DMS53 treated with DMSO at 0.1 percent for 48 hours (cell line): ENCODE measurements at regions not wholly inside any gene's neighbourhood (a gene's known extent, or its start where the extent isn't known, plus 50 kb on each side); places are given as distances from the start of the nearest gene placed in this dataset.

Experiments
- DNase-seq: peaks from one replicate; lab custom pipeline; 2025; ENCODE audit not compliant: unreplicated experiment; lab: John Stamatoyannopoulos, UW

DNA sequence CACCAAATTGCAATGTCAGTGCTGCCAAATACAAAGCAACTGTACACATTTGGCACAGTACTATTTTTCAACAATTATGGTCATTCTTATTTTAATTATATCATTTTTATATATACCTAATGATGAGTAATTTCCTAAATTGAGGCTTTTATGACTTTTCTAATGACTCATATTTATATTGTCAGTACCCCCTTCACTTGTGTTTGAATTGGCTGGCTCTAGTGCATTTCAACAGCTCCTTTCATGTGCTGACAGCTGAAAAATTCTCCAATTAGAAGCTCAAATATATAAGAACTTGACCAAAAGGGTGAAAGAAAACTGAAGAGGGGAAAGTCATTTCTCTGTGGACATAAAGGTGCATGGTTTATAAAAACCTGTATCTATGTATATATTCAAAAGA, 263.3 kb downstream of the SLITRK1 start:
- peak; percentile 0 for DNase-seq

DNA sequence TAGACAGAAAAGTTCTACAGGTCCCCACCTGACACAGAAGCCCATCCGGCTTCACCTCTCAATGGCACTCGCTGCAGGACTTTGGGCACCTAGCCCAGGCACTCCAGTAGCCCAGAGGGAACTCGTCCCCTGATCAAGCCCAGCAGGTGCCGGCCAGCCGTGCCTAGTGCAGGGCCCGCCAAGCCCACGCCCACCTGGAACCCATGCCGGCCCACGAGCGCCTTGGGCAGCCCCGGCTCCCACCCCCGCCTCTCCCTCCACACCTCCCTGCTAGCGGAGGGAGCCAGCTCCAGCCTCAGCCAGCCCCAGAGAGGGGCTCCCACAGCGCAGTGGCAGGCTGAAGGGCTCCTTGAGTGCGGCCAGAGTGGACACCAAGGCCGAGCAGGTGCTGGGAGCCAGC, 268.8 kb downstream of the SLITRK1 start:
- DNase-seq = no peak

DNA sequence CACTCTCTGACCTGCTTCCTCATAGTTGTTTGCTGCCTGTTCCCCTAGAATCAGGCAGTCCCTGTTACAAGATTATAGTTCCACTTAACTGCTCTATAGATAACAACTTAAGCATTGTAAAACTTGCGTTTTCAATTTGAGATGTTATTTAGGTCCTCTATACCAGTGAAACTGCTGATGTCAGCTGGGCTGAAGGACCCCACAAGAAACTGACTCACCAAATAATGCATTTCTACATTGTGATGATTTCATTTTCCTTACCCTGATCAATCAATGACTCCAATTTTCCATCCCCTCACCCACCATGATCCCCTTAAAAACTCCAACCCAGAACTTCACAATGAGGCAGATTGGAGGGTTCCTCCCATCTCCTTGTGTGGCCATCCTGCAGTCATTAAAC, 280.7 kb downstream of the SLITRK1 start:
- DNase-seq = no peak

DNA sequence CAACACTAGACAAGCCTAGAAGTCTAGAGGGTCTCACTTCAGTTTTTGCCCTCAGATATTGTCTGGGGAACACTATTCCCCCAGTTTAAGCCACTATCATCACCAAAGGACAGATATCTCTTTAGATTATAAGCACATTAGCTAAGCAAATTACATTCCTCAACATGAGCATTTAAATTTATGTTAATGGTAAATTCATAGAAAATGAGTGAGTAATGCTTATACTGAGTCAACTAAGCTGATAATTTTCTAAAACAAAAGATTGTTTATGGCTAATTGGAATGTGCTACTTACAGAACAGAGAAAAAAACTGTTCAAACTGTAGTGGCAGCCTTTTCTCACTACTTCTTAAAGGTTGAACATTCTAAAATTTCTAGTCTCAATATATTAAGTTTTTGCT, 290.2 kb downstream of the SLITRK1 start:
- no peak for DNase-seq

DNA sequence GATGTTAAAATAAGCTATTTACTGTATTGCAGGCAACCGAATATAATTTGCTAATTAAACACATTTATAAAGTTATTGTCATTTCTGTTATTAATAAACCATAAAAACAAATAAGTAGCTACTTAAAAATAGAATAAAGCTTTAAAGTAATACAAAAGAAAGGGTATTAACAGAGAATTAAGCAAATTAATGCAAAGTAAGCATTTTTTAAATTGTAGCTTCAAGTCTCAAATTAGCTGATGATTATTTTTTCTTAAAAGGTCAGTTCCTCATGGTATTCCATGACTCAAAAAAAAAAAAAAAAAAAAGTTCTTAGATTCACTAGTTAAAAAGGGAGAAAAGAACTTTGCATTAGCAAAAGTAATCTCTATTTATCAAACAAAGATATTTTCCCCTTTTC, 292.5 kb downstream of the SLITRK1 start:
- no peak for DNase-seq

DNA sequence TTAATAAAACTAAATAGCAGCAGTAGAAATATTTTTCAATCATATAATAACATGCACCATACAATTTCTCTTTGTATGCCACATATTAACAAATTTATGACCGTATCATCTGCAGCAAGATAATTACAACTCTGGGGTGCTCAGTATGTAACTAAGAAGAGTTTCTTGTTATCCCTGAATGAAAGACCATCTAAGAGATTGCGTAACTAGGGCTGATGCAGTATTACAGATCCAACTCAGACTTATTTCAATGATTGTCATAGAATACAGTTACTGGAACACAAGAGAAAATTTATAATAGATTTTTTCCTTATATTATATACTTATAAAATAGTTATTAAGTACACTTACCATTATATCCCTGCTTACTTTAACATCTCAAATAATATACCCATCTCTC, 305.1 kb downstream of the SLITRK1 start:
- no peak for DNase-seq

DNA sequence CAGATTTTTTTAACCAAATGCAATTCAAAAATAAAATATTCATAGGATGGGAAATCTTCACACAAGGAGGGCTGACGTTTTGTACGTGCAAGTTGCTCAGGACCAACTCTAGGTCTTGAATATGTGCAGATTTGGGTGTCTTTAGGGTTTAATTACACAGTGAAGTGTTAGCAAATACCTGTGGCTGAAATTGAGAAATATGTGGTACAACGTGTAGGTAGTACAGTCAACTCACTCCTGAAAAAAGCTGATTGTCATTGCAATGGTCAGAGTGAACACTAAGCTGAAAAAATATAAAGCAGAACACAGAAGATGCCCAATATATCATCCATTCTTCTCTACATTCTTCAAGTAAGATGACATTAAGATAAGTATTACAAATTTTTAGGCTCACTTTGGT, 314.3 kb downstream of the SLITRK1 start:
- no peak for DNase-seq

DNA sequence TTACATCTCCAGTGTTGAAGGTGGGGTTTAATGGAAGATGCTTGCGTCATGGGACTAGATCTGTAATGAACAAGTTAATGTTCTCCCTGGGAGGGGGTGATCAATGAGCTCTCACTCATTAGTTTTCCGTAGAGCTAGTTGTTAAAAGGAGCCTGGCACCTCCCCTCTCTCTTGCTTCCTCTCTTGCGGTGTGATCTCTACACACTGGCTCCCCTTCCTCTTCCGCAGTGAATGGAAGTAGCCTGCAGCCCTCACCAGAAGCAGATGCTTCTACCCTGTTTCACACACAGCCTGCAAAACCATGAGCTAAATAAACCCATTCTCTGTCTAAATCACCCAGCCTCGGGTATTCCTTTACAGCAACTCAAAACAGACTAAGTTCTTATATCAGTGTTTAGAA, 318.8 kb downstream of the SLITRK1 start:
- no peak for DNase-seq

DNA sequence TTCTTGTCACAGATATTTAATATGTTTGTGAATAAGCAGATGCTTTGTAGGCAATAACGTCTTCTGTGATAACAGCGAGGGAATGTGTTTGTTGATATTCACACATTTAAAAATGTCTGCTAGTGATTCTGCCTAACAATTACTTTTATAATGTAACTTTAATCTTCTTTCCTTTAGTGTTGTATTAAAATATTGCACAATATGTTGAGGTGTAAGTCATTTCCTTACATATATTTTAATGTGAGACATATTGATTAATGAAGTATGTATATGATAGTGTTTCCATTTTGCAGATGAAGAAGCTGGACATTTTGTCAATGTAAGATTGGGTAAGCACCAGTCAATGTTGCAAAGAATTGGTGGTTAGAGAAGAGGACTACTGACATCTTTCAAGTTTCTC, 324.4 kb downstream of the SLITRK1 start:
- no peak for DNase-seq

DNA sequence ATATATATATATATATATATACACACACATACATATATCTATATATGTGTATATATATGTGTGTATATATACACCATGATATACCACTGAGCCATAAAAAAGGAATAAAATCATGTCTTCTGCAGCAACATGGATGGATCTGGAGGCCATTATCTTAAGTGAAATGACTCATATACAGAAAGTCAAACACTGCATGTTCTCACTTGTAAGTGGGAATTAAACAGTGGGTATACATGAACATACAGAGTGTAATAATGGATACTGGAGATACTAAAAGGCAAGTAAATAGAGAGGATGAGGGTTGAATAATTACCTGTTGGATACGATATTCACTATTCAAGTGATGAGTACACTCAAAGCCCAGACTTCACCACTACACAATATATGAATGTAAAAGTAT, 332.6 kb downstream of the SLITRK1 start:
- DNase-seq = peak; percentile 3

DNA sequence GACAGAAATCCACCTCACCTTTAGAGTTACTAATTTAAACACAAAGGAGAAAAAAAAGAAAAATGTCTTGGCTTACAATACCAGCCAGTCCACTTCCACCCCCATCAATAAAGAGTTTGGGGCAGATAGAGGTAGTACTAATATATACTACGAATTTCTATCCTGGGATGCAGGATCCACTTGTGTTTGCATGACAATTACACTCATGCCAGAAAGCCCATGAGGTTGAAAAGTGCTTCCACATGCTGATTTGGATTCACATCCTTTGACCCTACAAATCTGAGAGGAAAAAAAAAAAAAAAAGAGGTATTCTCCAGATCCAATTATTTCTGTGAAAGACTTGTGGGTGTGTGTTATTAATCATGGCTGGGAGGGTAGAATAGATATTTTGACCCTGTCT, 335.2 kb downstream of the SLITRK1 start:
- DNase-seq = no peak

DNA sequence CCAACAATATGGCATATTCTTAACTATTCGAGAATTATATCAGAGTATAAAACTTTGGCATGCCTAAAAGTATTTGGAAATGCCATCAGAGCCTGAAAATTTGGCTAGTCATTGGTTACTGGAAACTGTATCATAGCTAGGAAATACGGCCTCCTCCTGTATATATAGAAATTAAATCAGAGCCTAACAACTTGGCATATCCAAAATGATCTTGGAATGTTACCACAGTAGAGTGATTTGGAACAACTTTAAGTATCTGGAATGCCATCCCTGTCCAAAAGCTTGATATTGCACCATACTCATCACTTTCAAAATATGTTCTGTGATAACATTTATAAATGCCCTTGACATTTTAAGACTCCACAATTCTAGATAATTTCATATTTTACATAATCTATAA, 335.8 kb downstream of the SLITRK1 start:
- DNase-seq = no peak

DNA sequence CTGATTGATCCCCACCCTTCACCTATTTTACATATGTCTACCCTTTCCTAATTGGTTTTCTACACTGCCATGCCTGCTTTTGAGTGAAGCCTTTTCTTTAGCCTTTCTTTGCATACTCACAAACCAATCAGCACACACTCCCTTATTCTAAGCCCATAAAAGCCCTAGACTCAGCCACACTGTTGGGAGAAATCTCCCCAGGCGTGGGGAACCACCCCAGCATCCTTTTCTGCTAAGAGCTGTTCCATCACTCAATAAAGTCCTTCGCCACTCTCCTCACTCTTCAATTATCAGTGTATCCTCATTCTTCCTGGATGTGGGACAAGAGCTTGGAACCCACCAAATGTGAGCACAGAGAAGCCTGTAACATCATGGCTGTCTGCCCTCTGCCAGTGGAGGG, 343.6 kb downstream of the SLITRK1 start:
- DNase-seq = no peak

DNA sequence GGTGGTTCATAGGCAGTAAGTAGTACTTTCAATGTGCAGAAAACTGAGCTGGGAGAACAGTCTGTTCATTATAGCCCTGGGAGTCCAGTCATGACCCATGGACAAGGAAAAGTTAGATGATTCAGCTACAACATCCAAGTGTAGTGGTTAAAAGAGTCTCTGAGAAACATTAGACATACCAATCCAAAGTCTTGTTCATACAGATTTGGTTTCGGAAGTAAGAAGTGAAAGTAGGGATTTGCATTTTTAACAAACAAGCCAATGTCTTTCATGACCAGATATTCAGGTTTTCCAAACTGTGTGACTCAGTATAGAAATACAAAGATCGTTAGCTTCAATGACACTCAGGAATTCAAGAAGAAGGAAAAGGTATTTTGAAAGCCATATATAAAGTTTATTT, 345.3 kb downstream of the SLITRK1 start:
- DNase-seq = no peak

DNA sequence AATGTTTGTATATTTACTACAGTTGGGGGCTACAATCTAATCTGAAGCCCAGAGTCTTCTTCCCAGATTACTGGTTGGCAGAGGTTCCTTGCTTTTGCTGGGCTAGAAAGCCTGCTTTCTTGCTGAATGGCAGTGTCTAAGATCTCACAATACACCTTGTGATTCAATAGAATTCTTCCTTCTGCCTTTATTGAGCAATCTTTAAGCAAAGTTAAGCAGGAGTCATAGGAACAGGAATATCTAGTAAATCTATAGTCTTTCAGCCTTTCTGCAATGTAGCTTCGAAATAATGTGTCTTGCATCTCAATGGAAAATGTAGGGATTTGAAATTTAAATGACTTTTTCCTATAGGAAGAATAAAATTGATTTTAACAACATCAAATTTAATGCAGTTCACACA, 346.1 kb downstream of the SLITRK1 start:
- no peak for DNase-seq

DNA sequence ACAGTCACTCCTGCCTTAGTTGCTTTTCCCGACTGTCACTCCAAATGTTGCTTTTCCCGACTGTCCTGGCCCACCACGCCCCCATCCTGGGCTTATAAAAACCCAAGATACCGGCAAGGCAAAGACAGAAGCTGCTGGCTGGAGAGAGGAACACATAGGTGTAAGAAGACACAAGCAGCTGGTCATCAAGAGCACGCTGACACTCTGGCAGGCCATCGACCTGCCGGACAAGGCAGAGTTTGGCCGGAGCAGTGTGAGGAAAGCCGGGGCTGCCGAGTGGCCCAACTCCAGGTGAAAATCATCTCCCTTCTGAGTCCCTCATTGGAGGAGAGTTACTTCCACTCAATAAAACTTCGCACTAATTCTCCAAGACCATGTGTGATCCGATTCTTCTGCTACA, 349.5 kb downstream of the SLITRK1 start:
- no peak for DNase-seq

DNA sequence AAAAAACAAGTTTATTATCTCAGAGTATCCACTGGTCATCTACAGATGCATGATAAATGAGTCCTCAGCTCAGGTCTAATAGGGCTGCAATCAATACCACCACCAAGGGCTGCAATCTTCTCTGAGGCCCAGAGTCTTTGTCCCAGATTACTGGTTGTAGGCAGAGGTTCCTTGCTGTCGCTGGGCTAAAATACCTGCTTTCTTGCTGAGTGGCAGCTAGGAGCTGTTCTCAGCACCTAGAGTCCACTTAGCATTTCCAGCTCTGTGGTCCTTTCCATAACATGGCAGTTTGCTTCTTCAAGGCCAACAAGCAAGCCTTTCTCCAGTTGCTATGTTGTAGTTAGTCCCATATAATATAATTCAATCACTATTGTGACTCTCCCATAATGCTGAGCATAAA, 351.3 kb downstream of the SLITRK1 start:
- DNase-seq = no peak

DNA sequence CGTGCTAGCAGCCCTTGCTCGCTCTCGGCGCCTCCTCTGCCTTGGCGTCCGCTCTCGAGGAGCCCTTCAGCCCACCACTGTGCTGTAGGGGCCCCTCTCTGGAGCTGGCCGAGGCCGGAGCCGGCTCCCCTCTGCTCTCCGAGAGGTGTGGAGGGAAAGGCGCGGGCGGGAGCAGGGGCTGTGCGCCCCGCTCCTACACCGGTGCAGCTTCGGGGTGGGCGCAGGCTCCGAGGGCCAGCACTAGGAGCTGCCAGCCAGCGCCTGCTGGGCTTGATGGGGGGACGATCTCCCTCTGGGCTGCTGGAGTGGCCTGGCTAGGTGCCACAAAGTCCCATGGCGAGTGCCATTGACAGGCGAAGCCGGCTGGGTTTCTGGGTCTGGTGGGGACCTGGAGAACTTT, 365.5 kb downstream of the SLITRK1 start:
- DNase-seq = no peak

DNA sequence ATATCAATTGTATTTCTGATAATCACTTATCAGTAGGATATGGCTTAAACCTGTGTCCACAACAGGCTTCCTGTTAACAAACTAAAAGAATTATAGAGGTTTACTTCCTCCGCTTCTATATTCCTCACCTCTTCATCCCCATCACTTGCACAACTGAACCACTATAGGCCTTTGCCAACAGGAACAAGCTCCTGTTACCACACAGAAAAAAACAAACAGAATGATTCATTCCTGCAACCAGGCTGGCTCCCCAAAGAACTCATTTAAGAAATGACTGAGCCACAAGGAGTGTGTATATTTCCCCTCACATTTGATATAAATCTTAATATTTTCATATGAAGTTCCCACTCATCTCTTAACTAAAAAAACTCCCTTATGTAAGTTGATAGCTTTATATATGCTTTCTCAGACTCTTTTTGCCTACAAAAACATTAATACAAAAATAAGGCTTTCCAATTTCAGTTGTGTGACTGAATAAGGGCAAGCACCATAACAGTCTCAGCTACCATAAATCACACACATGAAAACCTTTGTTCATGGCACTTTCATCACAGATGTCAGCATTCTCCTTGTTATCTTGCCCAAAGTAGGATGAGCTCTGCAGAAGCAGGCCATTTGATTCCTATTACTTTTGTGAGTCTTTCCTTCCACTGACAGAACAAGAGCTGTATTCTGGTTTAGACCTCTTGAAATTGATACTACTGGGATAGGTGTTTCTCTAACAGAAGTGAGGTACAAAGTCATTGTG, 366.8 kb downstream of the SLITRK1 start:
- DNase-seq = no peak

DNA sequence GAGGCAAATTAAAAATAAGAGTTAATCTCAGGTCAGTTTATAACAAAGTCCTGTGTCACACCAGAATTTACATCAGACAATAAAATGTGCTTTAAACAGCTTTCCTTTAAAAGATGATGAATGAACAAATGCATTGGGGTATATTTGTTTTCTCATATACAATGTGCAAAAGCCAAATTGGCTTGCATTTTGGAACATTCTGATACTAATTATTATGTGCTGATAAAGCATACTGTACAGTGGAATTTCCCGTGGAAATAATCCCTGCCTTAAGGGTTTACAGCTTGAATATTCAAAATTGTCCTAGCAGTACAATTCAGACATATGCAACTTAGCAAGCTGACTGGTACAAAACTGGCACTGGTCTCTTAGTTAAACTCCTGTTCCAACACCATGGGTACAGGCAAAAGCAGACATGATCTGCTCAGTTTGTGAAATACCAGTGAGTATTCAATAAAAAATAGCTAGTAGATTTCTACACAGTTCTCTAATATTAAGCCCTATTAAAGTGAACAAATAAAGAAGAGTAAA, 373.4 kb downstream of the SLITRK1 start:
- DNase-seq = no peak

DNA sequence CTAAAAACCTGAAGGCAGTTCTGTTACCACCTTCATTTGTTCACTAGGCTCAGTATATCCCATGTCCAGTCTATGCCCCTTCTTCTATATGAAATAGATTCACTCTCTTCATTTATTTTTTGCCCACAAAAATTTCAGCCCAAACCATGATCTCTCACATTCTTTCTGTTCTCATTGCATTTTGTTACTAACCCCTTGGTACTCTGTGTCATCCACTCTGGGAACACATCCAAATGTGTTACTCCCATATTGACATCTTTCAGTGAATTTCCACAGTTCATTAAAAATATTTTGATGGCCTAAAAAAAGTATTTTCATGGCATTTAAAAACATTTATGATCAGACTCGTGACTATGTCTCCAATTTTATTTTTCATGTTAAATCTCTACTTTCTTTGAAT, 378.9 kb downstream of the SLITRK1 start:
- DNase-seq = no peak

DNA sequence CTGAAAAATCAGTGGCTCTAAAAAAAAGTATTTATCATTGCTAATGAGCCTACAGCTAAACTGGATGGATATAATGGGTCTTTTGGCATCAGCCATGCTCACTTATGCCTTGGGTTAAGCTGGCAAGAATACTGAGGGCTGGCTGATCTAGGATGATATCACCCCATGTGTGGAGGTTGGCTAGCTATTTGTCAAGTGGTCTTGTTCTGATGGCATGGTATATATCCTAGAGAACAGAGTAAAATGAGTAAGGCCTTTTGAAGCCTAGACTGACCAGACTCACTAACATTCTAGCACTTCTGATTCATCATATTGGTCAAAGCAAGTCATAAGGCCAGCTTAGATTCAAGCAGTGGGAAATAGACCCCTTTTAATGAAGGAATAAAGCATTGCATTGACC, 383.0 kb downstream of the SLITRK1 start:
- no peak for DNase-seq

DNA sequence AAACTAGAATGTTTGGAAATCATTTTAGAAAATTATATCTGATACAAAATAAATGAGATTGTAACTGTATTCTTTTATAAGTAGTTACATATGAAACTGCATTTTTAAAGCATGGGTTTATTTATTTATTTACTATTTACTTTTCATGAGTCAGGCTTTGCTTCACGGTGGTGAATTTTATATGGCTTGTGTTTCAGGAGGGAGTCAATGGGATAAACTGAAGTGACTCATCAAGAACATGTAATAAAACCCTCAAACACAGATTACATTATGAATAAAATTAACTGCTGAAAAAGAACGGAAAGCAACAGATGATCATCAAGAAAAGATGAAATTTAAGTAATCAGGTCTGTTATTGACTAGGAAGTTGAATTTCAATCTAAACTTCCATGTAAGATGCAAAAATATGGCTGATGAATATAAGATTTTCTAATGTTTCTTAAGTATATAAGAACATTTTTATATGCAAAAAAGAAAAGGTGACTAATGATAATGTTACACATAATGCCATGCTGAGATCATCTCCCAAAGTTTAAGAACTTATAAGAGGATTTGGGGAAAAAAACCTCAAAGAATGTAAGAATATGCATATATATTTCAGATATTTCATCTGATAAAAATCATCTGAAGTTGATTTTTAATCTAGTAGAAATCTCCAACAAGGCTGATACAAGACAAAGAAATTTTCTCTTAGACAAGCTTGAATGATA, 383.6 kb downstream of the SLITRK1 start:
- peak; percentile 57 for DNase-seq
